H9 (cell line): ENCODE measurements at regions not wholly inside any gene's neighbourhood (a gene's known extent, or its start where the extent isn't known, plus 50 kb on each side); places are given as distances from the start of the nearest gene placed in this dataset.
A peak's percentile ranks its signal among the peaks of the same experiment; 100 is the strongest.

Source experiments
- DNase-seq: peaks from one replicate; pipeline ENCODE4 v3.0.0-alpha.2; 2017
- H2AFZ ChIP-seq: one replicate; pipeline ENCODE4 v1.6.1; 2013; ENCODE audit warnings: mild to moderate bottlenecking, low read length, control low read depth, moderate library complexity
- H2AK5ac ChIP-seq: 2 replicates; pipeline ENCODE4 v1.6.1; 2013; ENCODE audit warnings: low read length, control low read depth, mixed read lengths; ENCODE audit not compliant: insufficient read length
- H2BK120ac ChIP-seq: one replicate; pipeline ENCODE4 v1.6.1; 2013; ENCODE audit warnings: low read depth, mild to moderate bottlenecking, low read length, control low read depth, inconsistent platforms; ENCODE audit not compliant: poor library complexity, severe bottlenecking
- H2BK12ac ChIP-seq: 2 replicates; pipeline ENCODE4 v1.6.1; 2013; ENCODE audit warnings: low read length, control low read depth, mixed read lengths, low read depth; ENCODE audit not compliant: insufficient read length
- H2BK15ac ChIP-seq: 2 replicates; pipeline ENCODE4 v1.6.1; 2013; ENCODE audit warnings: low read depth, low read length, control low read depth
- H2BK20ac ChIP-seq: one replicate; pipeline ENCODE4 v1.6.1; 2013; ENCODE audit warnings: low read depth, mild to moderate bottlenecking, low read length, control low read depth, inconsistent platforms; ENCODE audit not compliant: poor library complexity, severe bottlenecking
- H2BK5ac ChIP-seq: 2 replicates; pipeline ENCODE4 v1.6.1; 2013; ENCODE audit warnings: low read length, control low read depth, mixed read lengths; ENCODE audit not compliant: insufficient read length
- H3K14ac ChIP-seq: 2 replicates; pipeline ENCODE4 v1.6.1; 2013; ENCODE audit warnings: low read length, control low read depth; ENCODE audit not compliant: insufficient read depth
- H3K18ac ChIP-seq: 2 replicates; pipeline ENCODE4 v1.6.1; 2013; ENCODE audit warnings: low read depth, mild to moderate bottlenecking, mixed read lengths, low read length, control low read depth; ENCODE audit not compliant: insufficient read length
- H3K23ac ChIP-seq: 2 replicates; pipeline ENCODE4 v1.6.1; 2013; ENCODE audit warnings: low read length, control low read depth, mixed read lengths, low read depth; ENCODE audit not compliant: insufficient read length
- H3K23me2 ChIP-seq: 2 replicates; pipeline ENCODE4 v1.6.1; 2013; ENCODE audit warnings: low read depth, mild to moderate bottlenecking, mixed read lengths, low read length, control low read depth; ENCODE audit not compliant: insufficient read length, poor library complexity, severe bottlenecking
- H3K27ac ChIP-seq: 2 replicates; pipeline ENCODE4 v1.5.1; 2013; ENCODE audit warnings: low read length, control low read depth, mixed read lengths, low read depth; ENCODE audit not compliant: insufficient read length
- H3K27me3 ChIP-seq: 2 replicates; pipeline ENCODE4 v1.6.1; 2013; ENCODE audit warnings: low read length, control low read depth, inconsistent platforms; ENCODE audit not compliant: insufficient read depth
- H3K4ac ChIP-seq: 2 replicates; pipeline ENCODE4 v1.6.1; 2013; ENCODE audit warnings: low read depth, mild to moderate bottlenecking, control low read depth, inconsistent platforms, low read length, moderate library complexity
- H3K4me1 ChIP-seq: 2 replicates; pipeline ENCODE4 v1.6.1; 2013; ENCODE audit warnings: low read length, control low read depth, inconsistent platforms; ENCODE audit not compliant: insufficient read depth
- H3K4me2 ChIP-seq: 2 replicates; pipeline ENCODE4 v1.6.1; 2013; ENCODE audit warnings: low read length, control low read depth, mixed read lengths; ENCODE audit not compliant: insufficient read length, insufficient read depth
- H3K56ac ChIP-seq: 2 replicates; pipeline ENCODE4 v1.6.1; 2013; ENCODE audit warnings: low read depth, mild to moderate bottlenecking, mixed read lengths, low read length, control low read depth; ENCODE audit not compliant: insufficient read length
- H3K79me1 ChIP-seq: 2 replicates; pipeline ENCODE4 v1.6.1; 2013; ENCODE audit warnings: low read depth, mild to moderate bottlenecking, moderate library complexity, low read length, control low read depth, inconsistent platforms; ENCODE audit not compliant: insufficient read depth, poor library complexity, severe bottlenecking
- H3K79me2 ChIP-seq: 2 replicates; pipeline ENCODE4 v1.6.1; 2013; ENCODE audit warnings: low read length, control low read depth, inconsistent platforms; ENCODE audit not compliant: insufficient read depth
- H3K9ac ChIP-seq: 2 replicates; pipeline ENCODE4 v1.6.1; 2013; ENCODE audit warnings: low read length, control low read depth, mixed read lengths; ENCODE audit not compliant: insufficient read length; ENCODE audit errors: extremely low read depth
- H3K9me3 ChIP-seq: one replicate; pipeline ENCODE4 v1.6.1; 2013; ENCODE audit warnings: low read depth, low read length, inconsistent platforms; ENCODE audit not compliant: control insufficient read depth
- H3T11ph ChIP-seq: one replicate; pipeline ENCODE4 v1.6.1; 2013; ENCODE audit warnings: mild to moderate bottlenecking, low read length, control low read depth, inconsistent platforms
- H4K20me1 ChIP-seq: one replicate; pipeline ENCODE4 v1.6.1; 2013; ENCODE audit not compliant: control insufficient read depth, insufficient read length, insufficient read depth
- H4K5ac ChIP-seq: 2 replicates; pipeline ENCODE4 v1.6.1; 2013; ENCODE audit warnings: low read depth, mild to moderate bottlenecking, mixed read lengths, low read length, control low read depth; ENCODE audit not compliant: insufficient read length
- H4K8ac ChIP-seq: replicated peaks from 2 replicates; pipeline ENCODE4 v1.6.1; 2013; ENCODE audit warnings: low read length, control low read depth, mixed read lengths, low read depth; ENCODE audit not compliant: insufficient read length
- H4K91ac ChIP-seq: 2 replicates; pipeline ENCODE4 v1.6.1; 2013; ENCODE audit warnings: low read depth, mild to moderate bottlenecking, moderate library complexity, mixed read lengths, low read length, control low read depth; ENCODE audit not compliant: insufficient read length
- H3K27ac Mint-ChIP-seq, 3 experiments: 2 replicates in 2 of 3; 3 replicates in 1 of 3; pipeline ENCODE4 v1.8.0; 2020 to 2021; ENCODE audit warnings: mixed read lengths in 3 of 3, mild to moderate bottlenecking in 1 of 3, moderate library complexity in 1 of 3
- H3K27me3 Mint-ChIP-seq: 2 replicates; pipeline ENCODE4 v1.8.0; 2021; ENCODE audit warnings: low read depth, mild to moderate bottlenecking, moderate library complexity, mixed read lengths
- H3K36me3 Mint-ChIP-seq, 3 experiments: 2 replicates in 2 of 3; 3 replicates in 1 of 3; pipeline ENCODE4 v1.8.0; 2020 to 2021; ENCODE audit warnings: low read depth in 3 of 3, mixed read lengths in 3 of 3; ENCODE audit not compliant: insufficient read depth in 1 of 3
- H3K4me1 Mint-ChIP-seq, 2 experiments: 2 replicates each; pipeline ENCODE4 v1.8.0; 2020; ENCODE audit warnings: mixed read lengths in 2 of 2
- H3K4me3 Mint-ChIP-seq, 2 experiments: 2 replicates in 1 of 2; 3 replicates in 1 of 2; pipeline ENCODE4 v1.8.0; 2020 to 2021; ENCODE audit warnings: mild to moderate bottlenecking in 2 of 2, mixed read lengths in 2 of 2, moderate library complexity in 1 of 2
- H3K9me3 Mint-ChIP-seq, 2 experiments: 2 replicates in 1 of 2; 3 replicates in 1 of 2; pipeline ENCODE4 v1.8.0; 2020; ENCODE audit warnings: mild to moderate bottlenecking in 2 of 2, mixed read lengths in 2 of 2, moderate library complexity in 1 of 2
- CTCF ChIP-seq: fragments of 200-600 bp; sonication (generic); conservative IDR thresholded peaks from 3 replicates; pipeline ENCODE4 v1.8.0; 2021; ENCODE audit warnings: antibody characterized with exemption, mild to moderate bottlenecking
- WGBS: extraction: QIAGEN DNeasy Blood & Tissue Kit; methylation state at CpG from one replicate; pipeline ENCODE4 v1.1.7; 2013; ENCODE audit warnings: missing lambda C conversion rate, low lambda C conversion rate, mixed read lengths; ENCODE audit not compliant: insufficient read length; ENCODE audit errors: extremely low coverage; 5-methylcytosine and 5-hydroxymethylcytosine counted together

GRCh38 chr2:12083081-12083581 lies 336.7 kb downstream of the LPIN1 start:
- Mint-ChIP-seq H3K27ac (peak overlapping the region; percentile 78 to 97 (median 92)), H3K36me3 (0 out of 7 replicates have a peak, but pooled peaks cover 0 to 3% (median 0%) of the 10 kb centered on the region in 3 experiments), H3K9me3 (peaks cover 0 to 4% of the 10 kb centered on the region in 2 experiments; a peak in 2 of 5 replicates), H3K4me1 (peaks cover 49 to 50% of the 10 kb centered on the region in 2 experiments), H3K27me3 (no peaks in the 10 kb centered on the region), H3K4me3 (peak overlapping the region in 1 of 2 experiments; percentile 27; a peak in 3 of 5 replicates)
- no peak overlapping the region for H3K4me2 ChIP-seq
- no CpG with 5 or more reads among the region's 9 CpGs for WGBS
- H3T11ph ChIP-seq: no peak overlapping the region
- no peak overlapping the region for H3K9ac ChIP-seq
- peaks cover 5% of the 10 kb centered on the region; the same call in 1 of the 2 replicates for H3K4me1 ChIP-seq
- H2BK5ac ChIP-seq: no peak overlapping the region
- no peaks in the 10 kb centered on the region for H3K79me1 ChIP-seq
- H4K20me1 ChIP-seq: no peaks in the 10 kb centered on the region
- H3K56ac ChIP-seq: no peak overlapping the region
- no peak overlapping the region for H2AFZ ChIP-seq
- H2BK12ac ChIP-seq: no peak overlapping the region
- peak; percentile 73 for DNase-seq
- no peak overlapping the region for H4K91ac ChIP-seq
- H4K5ac ChIP-seq: no peak overlapping the region
- no peak for TF ChIP-seq CTCF
- no peaks in the 10 kb centered on the region for H3K79me2 ChIP-seq
- H2AK5ac ChIP-seq: no peak overlapping the region
- no peaks in the 10 kb centered on the region for H3K27me3 ChIP-seq
- H3K14ac ChIP-seq: no peak overlapping the region
- no peak overlapping the region for H3K23ac ChIP-seq
- no peak overlapping the region for H4K8ac ChIP-seq
- no peak overlapping the region for H3K4ac ChIP-seq
- no peak overlapping the region for H3K18ac ChIP-seq
- H2BK120ac ChIP-seq: no peak overlapping the region
- H2BK15ac ChIP-seq: no peak overlapping the region
- H3K27ac ChIP-seq: peak overlapping the region; percentile 38
- no peaks in the 10 kb centered on the region for H3K23me2 ChIP-seq
- no peaks in the 10 kb centered on the region for H3K9me3 ChIP-seq
- H2BK20ac ChIP-seq: no peak overlapping the region
